ENCODE measurements at regions not wholly inside any gene's neighbourhood (a gene's known extent, or its start where the extent isn't known, plus 50 kb on each side); places are given as distances from the start of the nearest gene placed in this dataset.
"Not testable (repeated sequence)": the region's sequence is repeated elsewhere in the genome, so short reads cannot be mapped to it uniquely, and the experiment has no call there.

- TF ChIP-seq CTCF (IDR thresholded peaks at IDR 0.05) = no peak
- TF ChIP-seq POLR2A (IDR thresholded peaks at IDR 0.05) = no peak
- Histone ChIP-seq H3K27me3 (no peaks in the 10 kb centered on the region), H3K36me3 (no peaks in the 10 kb centered on the region), H3K4me1 (no peaks in the 10 kb centered on the region), H3K9me3 (no peaks in the 10 kb centered on the region), H3K27ac (no peak overlapping the region), H3K4me3 (no peak overlapping the region)
- DNase-seq = no peak
Measured at GRCh38 chr1:232130815-232131480, 499.0 kb downstream of the SIPA1L2 start.

GRCh38 chr1:232127190-232127589, 500.6 kb downstream of the DISC1 start:
- no peaks in the 10 kb centered on the region for H3K36me3 ChIP-seq
- no peaks in the 10 kb centered on the region for H3K4me1 ChIP-seq
- no peak overlapping the region for H3K4me3 ChIP-seq
- TF ChIP-seq POLR2A (IDR thresholded peaks at IDR 0.05) = no peak
- no peak for TF ChIP-seq CTCF (IDR thresholded peaks at IDR 0.05)
- DNase-seq = no peak
- H3K27me3 ChIP-seq = no peaks in the 10 kb centered on the region
- no peak overlapping the region for H3K27ac ChIP-seq
- no peaks in the 10 kb centered on the region for H3K9me3 ChIP-seq

- no peaks in the 10 kb centered on the region for H3K9me3 ChIP-seq
- no peaks in the 10 kb centered on the region for H3K36me3 ChIP-seq
- H3K4me3 ChIP-seq = no peak overlapping the region
- no peaks in the 10 kb centered on the region for H3K4me1 ChIP-seq
- DNase-seq = no peak
- TF ChIP-seq POLR2A (IDR thresholded peaks at IDR 0.05) (no peak), CTCF (IDR thresholded peaks at IDR 0.05) (no peak)
- H3K27ac ChIP-seq = no peak overlapping the region
- H3K27me3 ChIP-seq = no peaks in the 10 kb centered on the region
Measured at GRCh38 chr1:232123775-232124659, 497.4 kb downstream of the DISC1 start.

- H3K27me3 ChIP-seq, H3K27ac ChIP-seq, H3K36me3 ChIP-seq, H3K4me3 ChIP-seq, H3K4me1 ChIP-seq, H3K9me3 ChIP-seq, DNase-seq: not testable (repeated sequence)
Measured at GRCh38 chr1:232117903-232118302, 491.3 kb downstream of the DISC1 start.

- DNase-seq = no peak
- Histone ChIP-seq H3K27me3 (no peaks in the 10 kb centered on the region), H3K4me1 (no peaks in the 10 kb centered on the region), H3K9me3 (no peaks in the 10 kb centered on the region), H3K27ac (no peak overlapping the region), H3K36me3 (no peaks in the 10 kb centered on the region), H3K4me3 (no peak overlapping the region)
- TF ChIP-seq CTCF (IDR thresholded peaks at IDR 0.05) = no peak
- no peak for TF ChIP-seq POLR2A (IDR thresholded peaks at IDR 0.05)
Measured at GRCh38 chr1:232114985-232115384, 488.4 kb downstream of the DISC1 start.

- TF ChIP-seq POLR2A (IDR thresholded peaks at IDR 0.05) = no peak
- H3K27me3 ChIP-seq = no peaks in the 10 kb centered on the region
- no peak for DNase-seq
- H3K27ac ChIP-seq = no peak overlapping the region
- no peak overlapping the region for H3K4me3 ChIP-seq
- no peaks in the 10 kb centered on the region for H3K9me3 ChIP-seq
- no peaks in the 10 kb centered on the region for H3K36me3 ChIP-seq
- H3K4me1 ChIP-seq = no peaks in the 10 kb centered on the region
Measured at GRCh38 chr1:232112076-232112475, 485.5 kb downstream of the DISC1 start.

Data from Peyer's patch (tissue), 4 donors.